Retina (tissue), 1 donor: ENCODE measurements at regions not wholly inside any gene's neighbourhood (a gene's known extent, or its start where the extent isn't known, plus 50 kb on each side); places are given as distances from the start of the nearest gene placed in this dataset.

Source experiments
- DNase-seq: peaks from one replicate; pipeline ENCODE4 v3.0.0-alpha.2; 2016

GRCh38 chr2:48851161-48851560, 95.6 kb upstream of the LHCGR start:
- DNase-seq: no peak

DNA sequence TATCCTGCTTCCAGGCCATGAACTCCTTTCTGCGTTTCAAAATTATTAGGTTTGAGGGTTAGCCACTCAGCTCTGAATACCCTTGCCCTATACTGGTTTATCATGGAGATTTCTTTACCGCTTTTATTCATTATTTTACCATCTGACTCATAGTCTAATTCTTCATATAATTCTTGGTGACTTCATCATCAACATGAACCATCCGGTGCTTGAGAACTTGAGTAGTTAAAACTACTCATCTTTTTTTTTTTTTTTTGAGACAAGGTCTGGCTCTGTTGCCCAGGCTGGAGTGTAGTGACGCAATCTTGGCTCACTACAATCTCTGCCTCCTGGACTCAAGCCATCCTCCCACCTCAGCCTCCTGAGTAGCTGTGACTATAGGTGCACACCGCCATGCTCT, 94.2 kb upstream of the LHCGR start:
- no peak for DNase-seq

- DNase-seq: no peak
Observed at GRCh38 chr2:48845684-48846083, 90.2 kb upstream of the LHCGR start.

DNA sequence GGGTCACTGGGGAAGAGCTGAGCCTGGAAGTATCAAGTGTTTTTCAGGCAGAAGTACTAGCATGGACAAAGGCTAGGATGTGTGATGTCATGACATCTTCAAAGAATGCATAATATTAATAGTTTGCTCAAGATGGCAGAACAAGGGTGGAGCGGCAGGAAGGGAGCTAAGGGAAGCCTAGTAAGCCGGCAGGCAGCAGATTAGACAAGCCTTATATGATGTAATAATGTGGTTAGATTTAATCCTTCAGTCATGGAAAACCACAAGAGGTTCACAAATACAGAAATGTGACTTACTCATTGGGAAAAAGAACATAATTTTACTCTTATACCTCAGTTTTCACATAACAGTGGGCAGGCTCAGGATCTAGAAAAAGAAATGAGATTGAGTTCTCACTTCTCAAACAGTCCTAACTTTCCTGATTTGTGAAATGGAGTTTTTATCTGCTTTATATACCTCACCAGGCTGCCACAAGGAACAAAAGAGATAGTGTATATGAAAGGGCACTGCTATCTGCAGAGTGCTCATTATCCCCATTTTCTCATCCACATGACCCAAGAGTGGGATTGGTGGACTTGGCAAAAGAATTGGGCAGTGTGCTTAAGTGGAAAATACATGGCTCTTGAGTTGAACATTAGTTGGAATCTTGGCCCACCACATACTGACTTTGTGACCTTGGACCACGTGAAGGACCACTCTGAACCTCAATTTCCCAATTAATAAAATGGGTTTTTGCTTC, 89.1 kb upstream of the LHCGR start:
- DNase-seq: no peak

- DNase-seq: no peak
Observed at GRCh38 chr2:48841126-48841525, 85.6 kb upstream of the LHCGR start.

- no peak for DNase-seq
Observed at GRCh38 chr2:48838029-48838428, 82.5 kb upstream of the LHCGR start.

DNA sequence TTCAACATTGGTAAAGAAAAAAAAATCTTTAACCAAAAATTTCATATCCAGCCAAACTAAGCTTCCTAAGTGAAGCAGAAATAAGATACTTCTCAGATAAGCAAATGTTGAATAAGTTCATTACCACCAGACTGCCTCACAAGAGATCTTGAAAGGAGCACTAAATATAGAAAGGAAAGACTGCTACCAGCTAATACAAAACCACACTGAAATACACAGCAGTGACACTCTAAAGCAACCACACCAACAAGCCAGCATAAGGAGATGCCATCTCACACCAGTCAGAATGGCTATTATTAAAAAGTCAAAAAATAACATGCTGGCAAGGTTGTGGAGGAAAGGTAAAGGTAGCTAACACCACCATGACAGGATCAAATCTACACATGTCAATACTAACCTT, 74.0 kb upstream of the LHCGR start:
- DNase-seq: no peak

DNA sequence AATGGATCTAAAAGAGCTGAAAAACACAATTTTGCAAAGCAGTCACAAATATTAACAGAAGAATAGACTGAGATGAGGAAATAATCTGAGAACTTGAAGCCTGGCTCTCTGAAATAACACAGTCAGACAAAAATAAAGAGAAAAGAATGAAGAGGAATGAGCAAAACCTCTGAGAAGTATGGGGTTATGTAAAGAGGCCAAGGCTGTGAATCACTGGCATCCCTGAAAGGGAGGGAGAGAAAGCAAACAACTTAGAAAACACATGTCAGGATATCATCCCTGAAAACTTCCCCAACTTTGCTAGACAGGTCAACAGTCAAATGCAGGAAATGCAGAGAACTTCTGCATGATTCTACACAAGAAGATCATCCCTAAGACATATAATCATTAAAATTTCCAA, 73.5 kb upstream of the LHCGR start:
- no peak for DNase-seq

DNA sequence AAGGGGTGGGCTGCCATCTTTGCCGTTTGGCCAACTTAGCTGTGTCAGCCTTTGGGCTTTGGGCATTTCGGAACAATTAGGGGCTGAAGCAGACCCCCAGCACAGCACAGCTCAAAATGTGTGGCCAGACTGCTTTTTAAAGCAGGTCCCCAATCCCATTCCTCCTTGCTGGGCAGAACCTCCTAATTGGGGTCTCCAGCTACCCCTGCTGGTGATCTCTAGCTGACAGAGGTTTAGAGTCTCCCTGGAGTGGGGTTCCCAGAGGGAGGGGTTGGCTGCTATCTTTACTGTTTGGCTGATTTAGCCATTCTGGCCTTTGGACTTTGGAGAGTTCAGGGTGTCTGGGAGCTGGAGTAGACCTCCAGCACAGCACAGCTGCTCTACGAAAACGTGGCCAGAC, 71.5 kb upstream of the LHCGR start:
- no peak for DNase-seq

- no peak for DNase-seq
Observed at GRCh38 chr2:48824116-48824515, 68.6 kb upstream of the LHCGR start.

DNA sequence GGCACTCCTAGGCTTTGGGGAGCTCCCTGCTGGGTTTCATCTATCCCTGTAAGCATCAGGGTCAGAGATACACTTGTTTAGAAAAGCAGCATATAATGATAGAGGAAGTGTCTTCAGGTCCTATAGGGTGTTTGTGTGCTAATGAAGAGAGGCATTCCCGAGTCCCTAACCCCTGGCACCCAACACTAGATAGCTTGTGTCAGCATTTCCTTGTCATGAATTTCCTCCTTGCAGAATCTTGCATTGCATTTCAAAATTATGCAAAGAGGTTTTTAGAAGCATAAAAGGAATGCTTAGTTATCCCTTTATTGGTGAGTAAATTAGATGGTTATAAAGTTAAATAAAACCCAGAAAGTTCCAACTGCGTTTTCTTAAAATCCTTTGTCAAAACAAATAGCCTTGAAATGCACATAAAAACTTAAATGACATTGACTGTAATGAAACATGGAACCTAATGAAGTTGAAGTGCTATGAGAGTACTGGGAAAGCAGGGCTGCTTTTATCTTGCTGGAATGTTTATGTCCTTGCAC, 63.7 kb upstream of the LHCGR start:
- DNase-seq: peak; percentile 8

DNA sequence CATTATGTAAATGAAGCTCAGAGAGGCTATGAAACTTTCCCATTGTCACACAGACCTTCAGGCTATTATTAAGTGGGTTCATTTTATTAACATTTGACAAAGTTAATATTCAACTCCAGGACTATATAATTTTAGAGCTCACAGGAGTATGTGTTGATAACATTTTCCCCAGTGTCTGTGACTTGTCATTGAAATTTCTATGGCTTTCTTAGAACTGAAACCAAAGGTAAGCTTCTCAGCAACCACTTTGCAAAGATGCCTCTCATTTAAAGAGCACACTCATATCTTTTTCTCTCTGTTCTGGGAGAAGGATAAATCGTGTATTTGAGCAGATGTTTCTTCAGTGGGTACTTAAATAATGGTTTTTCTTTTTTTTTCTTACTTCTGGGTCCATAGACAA, 61.8 kb upstream of the LHCGR start:
- DNase-seq: no peak

DNA sequence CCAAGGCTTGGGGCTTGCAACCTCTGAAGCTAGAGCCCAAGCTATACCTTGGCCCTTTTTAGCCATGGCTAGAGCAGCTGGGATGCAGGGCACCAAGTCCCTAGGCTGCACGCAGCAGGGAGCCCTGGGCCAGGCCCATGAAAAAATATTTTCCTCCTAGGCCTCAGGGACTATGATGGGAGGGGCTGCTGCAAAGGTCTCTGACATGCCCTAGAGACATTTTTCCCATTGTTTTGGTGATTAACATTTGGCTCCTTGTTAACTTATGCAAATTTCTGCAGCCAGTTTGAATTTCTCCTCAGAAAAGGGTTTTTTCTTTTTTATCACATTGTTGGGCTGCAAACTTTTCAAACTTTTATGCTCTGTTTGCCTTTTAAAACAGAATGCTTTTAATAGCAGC, 56.9 kb upstream of the LHCGR start:
- no peak for DNase-seq

DNA sequence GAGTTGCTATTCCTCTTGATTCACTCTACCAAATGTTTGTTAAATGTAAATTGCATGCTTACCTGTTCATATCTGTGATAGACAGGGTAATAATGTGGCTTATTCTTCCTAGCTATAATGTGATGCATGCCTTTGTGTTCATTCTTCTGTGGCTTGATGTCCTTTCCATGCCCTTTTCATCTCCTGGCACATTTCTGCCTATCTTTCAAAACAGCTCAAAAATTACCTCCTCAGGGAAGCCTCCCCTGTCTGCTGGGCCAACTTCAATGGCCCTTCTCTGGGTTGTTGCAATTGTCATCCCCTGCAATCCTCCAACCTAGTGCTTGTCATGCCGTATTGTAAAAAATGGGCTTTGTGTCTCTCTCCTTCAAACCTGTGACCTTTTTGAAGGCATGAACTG, 52.8 kb upstream of the LHCGR start:
- DNase-seq: no peak
